Subcutaneous abdominal adipose tissue (tissue), 5 donors: ENCODE measurements at regions not wholly inside any gene's neighbourhood (a gene's known extent, or its start where the extent isn't known, plus 50 kb on each side); places are given as distances from the start of the nearest gene placed in this dataset.
"Not testable (repeated sequence)": the region's sequence is repeated elsewhere in the genome, so short reads cannot be mapped to it uniquely, and the experiment has no call there.

Experiments used
- H3K27ac ChIP-seq: one replicate; pipeline ENCODE4 v1.7.0; 2013; ENCODE audit warnings: low read depth, mild to moderate bottlenecking, inconsistent platforms, low read length, moderate library complexity
- H3K27me3 ChIP-seq, 5 donors: one replicate each; pipeline ENCODE4 v1.7.0; 2013; ENCODE audit warnings: low read length in 5 of 5, inconsistent platforms in 1 of 5; ENCODE audit not compliant: control insufficient read depth in 5 of 5, insufficient read depth in 4 of 5
- H3K36me3 ChIP-seq, 5 donors: one replicate each; pipeline ENCODE4 v1.7.0; 2013; ENCODE audit warnings: low read length in 5 of 5; ENCODE audit not compliant: control insufficient read depth in 5 of 5, insufficient read depth in 5 of 5
- H3K4me1 ChIP-seq, 5 donors: one replicate each; pipeline ENCODE4 v1.7.0; 2013; ENCODE audit warnings: low read length in 5 of 5, mild to moderate bottlenecking in 3 of 5, moderate library complexity in 1 of 5; ENCODE audit not compliant: control insufficient read depth in 5 of 5, insufficient read depth in 5 of 5
- H3K4me3 ChIP-seq, 5 donors: one replicate each; pipeline ENCODE4 v1.7.0; 2013; ENCODE audit warnings: low read length in 5 of 5, low read depth in 1 of 5
- H3K9ac ChIP-seq, 5 donors: one replicate each; pipeline ENCODE4 v1.7.0; 2013; ENCODE audit warnings: low read length in 5 of 5, mild to moderate bottlenecking in 4 of 5, moderate library complexity in 3 of 5
- H3K9me3 ChIP-seq, 5 donors: one replicate each; pipeline ENCODE4 v1.7.0; 2013; ENCODE audit warnings: low read length in 5 of 5; ENCODE audit not compliant: control insufficient read depth in 5 of 5
- donor health status: healthy.
- donor health status: healthy.
- donor health status: healthy.
- donor health status: healthy.
- donor health status: healthy.

DNA sequence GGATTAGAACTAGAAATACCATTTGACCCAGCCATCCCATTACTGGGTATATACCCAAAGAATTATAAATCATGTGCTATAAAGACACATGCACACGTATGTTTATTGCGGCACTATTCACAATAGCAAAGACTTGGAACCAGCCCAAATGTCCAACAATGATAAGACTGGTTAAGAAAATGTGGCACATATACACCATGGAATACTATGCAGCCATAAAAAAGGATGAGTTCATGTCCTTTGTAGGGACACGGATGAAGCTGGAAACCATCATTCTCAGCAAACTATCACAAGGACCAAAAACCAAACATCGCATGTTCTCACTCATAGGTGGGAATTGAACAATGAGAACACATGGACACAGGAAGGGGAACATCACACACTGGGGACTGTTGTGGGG is 63.3 kb upstream of the NIPBL start:
- H3K27me3 ChIP-seq, H3K4me1 ChIP-seq, H3K9ac ChIP-seq, H3K4me3 ChIP-seq, H3K9me3 ChIP-seq, H3K27ac ChIP-seq, H3K36me3 ChIP-seq: not testable (repeated sequence)

DNA sequence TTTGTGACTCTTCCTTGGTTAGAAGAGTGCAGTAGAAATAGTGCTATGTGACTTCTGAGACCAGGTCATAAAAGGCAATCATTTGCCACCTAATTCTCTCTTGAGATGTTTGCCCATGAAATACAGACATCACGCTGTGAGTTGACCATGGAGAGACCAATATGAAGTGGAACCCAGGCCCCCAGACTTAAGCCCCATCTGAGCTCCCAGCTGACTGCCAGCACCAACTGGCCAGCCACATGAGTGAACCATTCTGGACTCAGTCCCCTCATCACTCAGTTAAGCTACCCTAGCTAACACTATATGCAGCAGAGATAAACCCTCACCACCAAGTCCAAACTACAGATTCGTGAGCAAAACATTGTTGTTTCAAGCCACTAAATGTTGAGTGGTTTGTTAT is 60.7 kb upstream of the NIPBL start:
- Histone ChIP-seq H3K9me3 (no peaks in the 10 kb centered on the region), H3K4me3 (no peak overlapping the region), H3K27me3 (no peaks in the 10 kb centered on the region), H3K9ac (no peak overlapping the region), H3K27ac (no peak overlapping the region), H3K36me3 (no peaks in the 10 kb centered on the region), H3K4me1 (no peaks in the 10 kb centered on the region)

DNA sequence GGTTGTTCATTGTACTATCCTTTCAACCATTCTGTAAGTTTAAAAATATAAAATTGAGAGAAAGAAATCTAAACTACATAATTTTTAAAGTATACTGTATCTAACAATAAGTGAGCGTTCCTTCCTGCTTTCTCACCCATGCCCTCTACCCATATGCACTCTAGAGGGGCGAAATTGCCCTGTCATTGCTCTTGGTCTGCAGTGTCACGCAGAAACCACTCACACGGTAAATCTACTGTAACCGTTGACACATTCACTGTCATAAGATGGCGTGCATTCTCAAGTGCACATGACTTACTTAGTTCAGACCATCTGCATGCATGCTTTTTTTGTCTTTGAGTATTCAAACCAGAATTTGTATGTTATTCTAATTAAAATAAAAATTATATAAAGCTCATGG is 55.7 kb upstream of the NIPBL start:
- H3K4me1 ChIP-seq, result no peaks in the 10 kb centered on the region
- no peaks in the 10 kb centered on the region for H3K36me3 ChIP-seq
- no peak overlapping the region for H3K9ac ChIP-seq
- no peak overlapping the region for H3K4me3 ChIP-seq
- H3K27me3 ChIP-seq, result no peaks in the 10 kb centered on the region
- H3K9me3 ChIP-seq, result no peaks in the 10 kb centered on the region
- no peak overlapping the region for H3K27ac ChIP-seq

DNA sequence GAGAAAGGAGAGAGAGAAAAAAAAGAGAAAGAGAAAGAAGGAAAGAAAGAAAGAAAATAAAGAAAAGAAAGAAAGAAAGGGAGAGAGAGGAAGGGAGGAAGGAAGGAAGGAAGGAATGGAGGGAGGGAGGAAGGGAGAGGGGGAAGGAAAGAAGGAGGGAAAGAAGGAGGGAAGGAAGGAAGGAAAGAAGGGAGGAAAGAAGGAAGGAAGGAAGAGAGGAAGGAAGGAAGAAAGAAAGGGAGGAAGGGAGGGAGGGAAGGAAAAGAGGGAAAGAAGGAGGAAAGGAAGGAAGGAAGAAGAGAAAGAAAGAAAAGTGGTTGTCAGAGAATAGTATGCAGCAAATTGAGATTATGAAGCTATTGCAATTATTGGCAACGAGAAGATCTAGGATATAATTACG is 49.9 kb upstream of the NIPBL start:
- H3K4me1 ChIP-seq, result no peaks in the 10 kb centered on the region
- no peak overlapping the region for H3K27ac ChIP-seq
- no peaks in the 10 kb centered on the region for H3K36me3 ChIP-seq
- H3K9me3 ChIP-seq, result peaks cover 0 to 2% (median 0%) of the 10 kb centered on the region in 5 donors
- no peaks in the 10 kb centered on the region for H3K27me3 ChIP-seq
- H3K9ac ChIP-seq, result no peak overlapping the region
- H3K4me3 ChIP-seq, result no peak overlapping the region
